ENCODE measurements at regions not wholly inside any gene's neighbourhood (a gene's known extent, or its start where the extent isn't known, plus 50 kb on each side); places are given as distances from the start of the nearest gene placed in this dataset.
A peak's percentile ranks its signal among the peaks of the same experiment; 100 is the strongest.
"Not testable (repeated sequence)": the region's sequence is repeated elsewhere in the genome, so short reads cannot be mapped to it uniquely, and the experiment has no call there.

DNA sequence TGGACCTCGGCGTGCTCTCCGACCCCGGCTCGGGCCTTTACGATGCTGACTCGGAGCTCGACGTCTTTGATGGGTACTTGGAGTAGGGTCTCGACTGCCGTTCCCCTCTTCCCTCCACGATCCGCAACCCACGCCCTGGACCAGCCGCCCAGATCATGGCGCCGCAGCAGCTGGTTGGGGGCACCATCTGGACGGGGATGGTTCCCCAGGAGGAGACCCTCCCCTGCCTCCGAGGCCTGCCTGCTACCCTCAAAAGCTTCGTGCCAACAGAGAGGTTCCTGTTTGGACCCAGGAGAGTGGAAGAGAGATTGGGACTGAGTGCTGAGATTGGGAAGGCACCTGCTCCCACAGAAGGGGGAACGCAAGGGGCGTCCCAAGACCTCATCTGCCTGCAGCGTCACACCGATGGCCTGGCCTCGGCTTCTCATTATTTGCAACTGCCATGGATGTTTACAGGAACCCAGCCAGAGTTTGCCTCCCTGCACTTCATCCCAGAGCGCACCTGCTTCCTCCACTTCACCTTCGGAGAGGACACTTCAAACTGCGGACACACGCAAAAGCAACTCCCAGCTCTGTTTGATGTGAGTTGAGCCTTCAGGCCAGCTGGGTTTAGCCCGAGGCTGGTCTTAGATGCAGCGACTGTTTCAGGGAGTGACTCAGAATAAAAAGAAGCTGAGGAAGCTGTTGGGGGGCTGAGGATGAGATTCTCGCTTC lies 58.9 kb downstream of the GOLGA6L7 start:
- DNase-seq = peak in 1 of 2 donors; percentile 21
- not testable (repeated sequence) for H3K4me1 Mint-ChIP-seq (ENCODE audit: low read depth)

DNA sequence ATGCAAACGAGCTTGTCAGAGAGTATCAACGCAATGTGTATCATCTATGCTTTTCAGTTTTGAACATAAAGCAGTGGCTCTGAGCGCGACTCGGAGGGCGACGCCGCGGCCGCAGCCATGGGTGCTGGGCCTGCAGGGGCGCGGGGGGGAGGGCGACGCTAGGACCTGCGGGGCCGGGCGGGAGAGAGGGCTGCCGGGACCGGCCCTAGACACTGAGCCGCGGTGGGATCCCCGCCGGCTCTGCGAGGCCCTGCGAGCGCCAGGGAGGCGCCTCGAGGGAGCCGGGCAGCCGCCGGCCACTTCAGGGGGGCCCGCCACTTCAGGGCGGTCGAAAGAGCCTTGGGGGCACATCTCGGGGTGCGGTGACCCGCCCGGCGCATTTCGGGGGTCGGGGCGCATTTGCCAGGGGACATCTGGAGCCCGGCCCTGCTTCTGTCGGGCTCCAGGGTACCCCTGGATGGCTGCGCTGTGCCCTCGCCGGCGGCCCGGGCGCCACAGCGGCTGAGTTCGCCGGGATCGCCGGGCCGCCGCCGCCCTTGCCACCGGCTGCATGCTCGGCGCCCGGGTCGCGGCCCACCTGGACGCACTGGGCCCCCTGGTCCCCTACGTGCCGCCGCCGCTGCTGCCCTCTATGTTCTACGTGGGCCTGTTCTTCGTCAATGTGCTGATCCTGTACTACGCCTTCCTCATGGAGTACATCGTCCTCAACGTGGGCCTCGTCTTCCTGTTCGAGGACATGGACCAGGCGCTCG lies 59.6 kb downstream of the GOLGA6L7 start:
- not testable (repeated sequence) for H3K27ac Mint-ChIP-seq; H3K36me3 Mint-ChIP-seq (ENCODE audit: insufficient read depth in 2 of 2); DNase-seq; H3K9me3 Mint-ChIP-seq; H3K4me1 Mint-ChIP-seq (ENCODE audit: low read depth)
- H3K4me3 Mint-ChIP-seq = peak overlapping the region; percentile 22 to 43
- peaks cover 39% of the 10 kb centered on the region for H3K27me3 Mint-ChIP-seq (ENCODE audit: low read depth)
- ATAC-seq (replicated peaks in 1 of 2) = peak; percentile 36 to 55

More for the DNA sequence above, 58.9 kb downstream of the GOLGA6L7 start:
- peaks cover 39% of the 10 kb centered on the region for H3K27me3 Mint-ChIP-seq (ENCODE audit: low read depth)
- H3K36me3 Mint-ChIP-seq (ENCODE audit: insufficient read depth in 2 of 2); H3K9me3 Mint-ChIP-seq; H3K27ac Mint-ChIP-seq: not testable (repeated sequence)
- ATAC-seq (replicated peaks in 1 of 2) = peak in 1 of 2 donors; percentile 61
- peak overlapping the region; percentile 34 to 72 for H3K4me3 Mint-ChIP-seq

DNA sequence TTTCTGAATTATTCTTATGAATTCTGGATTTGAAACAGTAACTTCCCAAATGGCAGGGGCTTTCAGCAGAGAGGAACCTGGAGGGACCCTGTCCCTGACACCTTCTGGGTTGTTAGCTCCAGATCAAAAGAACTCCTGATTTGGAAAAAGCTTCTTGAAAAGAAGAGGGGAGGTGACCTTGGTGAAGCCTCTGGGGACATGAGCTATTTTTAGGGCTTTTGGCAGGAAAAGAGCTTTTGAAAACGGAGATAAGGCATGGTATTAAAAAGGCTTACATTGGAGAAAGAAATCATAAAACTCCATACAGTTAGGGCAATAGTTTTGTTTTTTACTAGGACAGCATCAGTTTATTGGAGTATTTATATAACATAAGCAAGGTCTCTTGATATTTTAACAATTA lies 60.3 kb downstream of the GOLGA6L7 start:
- not testable (repeated sequence) for ATAC-seq (replicated peaks in 1 of 2); H3K27ac Mint-ChIP-seq; H3K9me3 Mint-ChIP-seq; DNase-seq; H3K4me1 Mint-ChIP-seq (ENCODE audit: low read depth); H3K36me3 Mint-ChIP-seq (ENCODE audit: insufficient read depth in 2 of 2)
- Mint-ChIP-seq H3K4me3 (peak overlapping the region; percentile 22 to 43), H3K27me3 (ENCODE audit: low read depth) (peaks cover 36% of the 10 kb centered on the region)

DNA sequence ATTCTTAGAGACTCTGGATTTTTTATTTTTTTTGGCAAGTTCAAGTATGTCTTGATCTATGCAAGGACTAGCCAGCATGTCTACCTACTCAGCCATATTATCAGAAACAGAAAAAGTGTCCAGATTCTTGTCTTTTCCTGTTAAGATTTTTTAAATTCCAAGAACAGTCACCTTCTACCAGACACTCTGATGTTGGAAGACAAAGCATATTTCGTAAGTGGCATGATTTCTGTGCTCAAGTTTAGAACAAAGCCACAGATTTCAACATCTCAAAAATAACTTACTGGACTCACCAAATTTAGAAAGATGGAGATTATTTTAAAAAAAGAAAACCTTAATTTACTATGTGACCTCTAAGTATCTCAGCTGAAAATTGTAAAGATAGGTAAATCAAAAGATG lies 61.9 kb downstream of the GOLGA6L7 start:
- no peaks in the 10 kb centered on the region for H3K4me1 Mint-ChIP-seq (ENCODE audit: low read depth)
- H3K9me3 Mint-ChIP-seq = no peaks in the 10 kb centered on the region
- no peak overlapping the region for H3K4me3 Mint-ChIP-seq
- ATAC-seq (replicated peaks in 1 of 2) (no peak), DNase-seq (no peak)
- H3K36me3 Mint-ChIP-seq (ENCODE audit: insufficient read depth in 2 of 2) = no peaks in the 10 kb centered on the region
- no peak overlapping the region for H3K27ac Mint-ChIP-seq
- H3K27me3 Mint-ChIP-seq (ENCODE audit: low read depth) = peaks cover 22% of the 10 kb centered on the region

DNA sequence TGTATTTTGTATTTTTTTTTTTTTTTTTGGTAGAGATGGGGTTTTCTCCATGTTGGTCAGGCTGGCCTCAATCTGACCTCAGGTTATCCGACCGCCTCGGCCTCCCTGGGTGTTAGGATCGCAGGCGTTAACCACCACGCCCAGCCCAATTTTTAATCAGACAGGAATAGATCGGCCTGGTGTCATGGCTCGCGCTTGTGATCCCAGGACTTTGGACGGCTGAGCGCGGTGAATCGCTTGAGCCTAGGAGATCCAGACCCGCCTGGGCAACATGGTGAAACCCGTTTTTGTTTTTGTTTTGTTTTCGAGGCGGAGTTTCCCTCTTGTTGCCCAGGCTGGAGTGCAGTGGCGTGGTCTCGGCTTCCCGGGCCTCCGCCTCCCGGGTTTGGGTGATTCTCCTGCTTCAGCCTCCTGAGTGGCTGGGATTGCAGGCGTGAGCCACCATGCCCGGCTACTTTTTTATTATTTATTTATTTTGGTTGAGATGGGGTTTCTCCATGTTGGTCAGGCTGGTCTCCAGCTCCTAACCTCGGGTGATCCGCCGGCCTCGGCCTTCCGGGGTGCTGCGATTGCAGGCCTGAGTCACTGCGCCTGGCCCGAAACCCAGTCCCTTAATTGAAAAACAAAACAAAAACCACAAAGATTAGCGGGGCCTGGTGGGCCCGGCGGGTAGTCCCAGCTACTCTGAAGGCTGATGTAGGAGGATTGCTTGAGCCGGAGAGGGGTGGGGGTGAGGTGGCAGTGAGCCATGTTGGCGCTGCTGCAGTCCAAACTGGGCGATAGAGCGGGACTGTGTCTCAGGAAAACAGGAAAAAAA lies 63.9 kb downstream of the GOLGA6L7 start:
- H3K36me3 Mint-ChIP-seq (ENCODE audit: insufficient read depth in 2 of 2); H3K9me3 Mint-ChIP-seq; H3K27ac Mint-ChIP-seq; ATAC-seq (replicated peaks in 1 of 2); DNase-seq; H3K4me1 Mint-ChIP-seq (ENCODE audit: low read depth); H3K4me3 Mint-ChIP-seq: not testable (repeated sequence)
- H3K27me3 Mint-ChIP-seq (ENCODE audit: low read depth) = peaks cover 22% of the 10 kb centered on the region

DNA sequence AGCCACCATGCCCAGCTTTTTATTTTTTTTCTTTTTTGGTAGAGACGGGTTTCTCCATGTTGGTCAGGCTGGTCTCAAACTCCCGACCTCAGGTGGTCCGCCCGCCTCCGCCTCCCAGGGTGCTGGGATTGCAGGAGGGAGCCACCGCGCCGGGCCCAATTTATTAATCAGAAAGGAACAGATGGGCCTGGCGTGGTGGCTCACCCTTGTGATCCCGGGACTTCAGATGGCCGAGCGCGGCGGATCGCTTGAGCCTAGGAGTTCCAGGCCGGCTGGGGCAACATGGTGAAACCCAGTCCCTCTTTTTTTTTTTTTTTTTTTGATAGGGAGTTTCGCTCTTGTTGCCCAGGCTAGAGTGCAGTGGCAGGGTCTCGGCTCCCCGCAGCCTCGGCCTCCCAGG lies 64.6 kb downstream of the GOLGA6L7 start:
- Mint-ChIP-seq H3K4me3 (no peak overlapping the region), H3K27me3 (ENCODE audit: low read depth) (peaks cover 22% of the 10 kb centered on the region), H3K9me3 (no peaks in the 10 kb centered on the region), H3K27ac (no peak overlapping the region), H3K36me3 (ENCODE audit: insufficient read depth in 2 of 2) (no peaks in the 10 kb centered on the region), H3K4me1 (ENCODE audit: low read depth) (no peaks in the 10 kb centered on the region)
- ATAC-seq (replicated peaks in 1 of 2) (no peak), DNase-seq (no peak)

DNA sequence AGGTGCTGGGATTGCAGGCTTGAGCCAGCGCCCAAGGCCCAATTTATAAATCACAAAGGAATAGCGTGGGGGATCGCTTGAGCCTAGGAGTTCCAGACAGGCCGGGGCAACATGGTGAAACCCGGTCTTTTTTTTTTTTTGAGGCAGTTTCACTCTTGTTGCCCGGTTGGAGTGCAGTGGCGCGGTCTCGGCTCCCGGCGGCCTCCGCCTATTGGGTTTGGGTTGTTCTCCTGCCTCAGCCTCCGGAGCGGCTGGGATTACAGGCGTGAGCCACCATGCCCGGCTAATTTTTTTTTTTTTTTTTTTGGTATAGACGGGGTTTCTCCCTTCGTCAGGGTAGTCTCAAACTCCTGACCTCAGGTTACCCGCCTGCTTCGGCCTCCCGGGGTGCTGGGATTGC lies 65.0 kb downstream of the GOLGA6L7 start:
- H3K27me3 Mint-ChIP-seq (ENCODE audit: low read depth) = peaks cover 22% of the 10 kb centered on the region
- no peaks in the 10 kb centered on the region for H3K36me3 Mint-ChIP-seq (ENCODE audit: insufficient read depth in 2 of 2)
- no peak overlapping the region for H3K27ac Mint-ChIP-seq
- H3K9me3 Mint-ChIP-seq = no peaks in the 10 kb centered on the region
- no peak overlapping the region for H3K4me3 Mint-ChIP-seq
- no peaks in the 10 kb centered on the region for H3K4me1 Mint-ChIP-seq (ENCODE audit: low read depth)
- DNase-seq (no peak), ATAC-seq (replicated peaks in 1 of 2) (no peak)

DNA sequence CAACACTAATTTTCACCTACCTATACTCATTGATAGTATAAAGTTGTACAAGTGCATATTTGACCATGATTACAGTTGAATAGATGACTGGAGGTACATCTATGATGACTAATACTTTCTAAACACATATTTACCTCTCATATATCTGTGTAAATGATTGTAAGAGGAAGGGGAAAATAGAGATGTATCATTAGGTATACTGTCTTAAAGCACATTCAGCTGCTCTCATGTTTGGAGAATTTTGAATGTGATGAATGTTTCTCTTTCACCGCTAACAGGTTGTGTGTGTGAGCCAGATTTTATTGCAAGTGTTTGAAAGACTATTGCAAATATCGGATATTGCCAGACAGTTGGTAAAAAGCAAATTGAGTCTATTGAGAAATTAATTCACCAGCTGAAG lies 66.2 kb upstream of the GOLGA8M start:
- not testable (repeated sequence) for H3K36me3 Mint-ChIP-seq (ENCODE audit: insufficient read depth in 2 of 2); H3K4me1 Mint-ChIP-seq (ENCODE audit: low read depth); H3K9me3 Mint-ChIP-seq; ATAC-seq (replicated peaks in 1 of 2); H3K27ac Mint-ChIP-seq; H3K27me3 Mint-ChIP-seq (ENCODE audit: low read depth); DNase-seq; H3K4me3 Mint-ChIP-seq

DNA sequence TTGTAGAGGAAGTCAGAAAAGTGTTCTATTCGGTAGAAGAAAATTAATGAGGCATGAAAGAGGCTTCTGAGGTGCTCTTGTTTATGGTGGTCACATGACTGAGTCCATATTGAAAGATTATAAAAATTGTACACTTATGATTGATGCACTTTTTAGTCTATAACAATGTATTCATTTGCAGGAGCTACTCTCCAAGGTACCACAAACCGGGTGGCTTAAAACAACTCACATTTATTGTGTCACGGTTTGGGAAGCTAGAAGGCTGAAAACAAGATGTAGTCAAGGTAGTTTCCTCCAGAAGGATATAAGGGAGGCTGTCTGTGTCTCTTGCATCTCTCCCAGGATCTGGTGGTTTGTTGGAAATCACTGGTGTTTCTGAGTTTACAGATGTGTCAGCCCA lies 60.6 kb upstream of the GOLGA8M start:
- H3K9me3 Mint-ChIP-seq; ATAC-seq (replicated peaks in 1 of 2); DNase-seq; H3K4me1 Mint-ChIP-seq (ENCODE audit: low read depth); H3K4me3 Mint-ChIP-seq; H3K27me3 Mint-ChIP-seq (ENCODE audit: low read depth); H3K27ac Mint-ChIP-seq; H3K36me3 Mint-ChIP-seq (ENCODE audit: insufficient read depth in 2 of 2): not testable (repeated sequence)

All from activated T-cell treated with anti-CD3 and anti-CD28 coated beads, Interleukin-2, amount 50 U/mL, for 72 hours (primary cell).